Activated CD4-positive, alpha-beta T cell treated with anti-CD3 and anti-CD28 coated beads for 4 hours (primary cell): ENCODE measurements at regions not wholly inside any gene's neighbourhood (a gene's known extent, or its start where the extent isn't known, plus 50 kb on each side); places are given as distances from the start of the nearest gene placed in this dataset.

Experiments
- DNase-seq, 2 donors: peaks; one replicate each; pipeline ENCODE4 v3.0.0-alpha.2; 2020

DNA sequence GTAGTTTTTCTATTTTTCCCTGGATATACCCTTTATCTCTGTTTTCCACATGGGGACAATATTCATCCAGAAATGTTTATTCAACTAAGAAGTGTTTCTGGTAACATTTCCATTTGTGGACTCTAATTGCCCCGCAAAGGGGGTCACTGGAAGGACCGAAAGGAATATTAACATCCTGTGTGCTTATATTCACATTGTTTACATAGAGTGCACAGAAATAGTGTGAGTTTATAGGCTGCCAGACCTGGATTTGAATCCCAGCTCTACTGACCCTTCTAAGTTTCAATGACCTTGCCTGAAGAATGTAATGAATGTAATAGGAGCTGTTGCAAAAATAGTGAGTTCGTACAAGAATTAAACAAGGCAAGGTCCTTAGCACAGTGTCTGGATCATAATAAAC is 152.9 kb upstream of the NCKAP5 start:
- DNase-seq: no peak

DNA sequence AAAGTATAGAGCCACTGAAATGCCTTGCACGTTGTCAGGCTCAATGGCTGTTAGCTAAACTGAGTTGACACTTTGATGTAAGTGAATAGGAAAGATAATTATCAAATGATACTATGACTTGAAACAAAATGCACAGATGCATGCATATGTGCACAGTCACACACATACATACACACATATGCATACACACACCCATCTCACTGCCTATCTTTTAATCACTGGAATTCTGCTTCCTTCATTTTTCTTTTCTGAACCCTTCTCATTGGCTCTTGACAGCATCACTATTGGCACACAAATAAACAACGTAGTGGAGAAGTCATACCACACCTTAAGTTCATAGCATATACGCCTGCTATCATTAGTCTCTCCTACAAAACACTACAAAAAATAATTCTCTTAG is 154.9 kb upstream of the NCKAP5 start:
- DNase-seq: no peak

DNA sequence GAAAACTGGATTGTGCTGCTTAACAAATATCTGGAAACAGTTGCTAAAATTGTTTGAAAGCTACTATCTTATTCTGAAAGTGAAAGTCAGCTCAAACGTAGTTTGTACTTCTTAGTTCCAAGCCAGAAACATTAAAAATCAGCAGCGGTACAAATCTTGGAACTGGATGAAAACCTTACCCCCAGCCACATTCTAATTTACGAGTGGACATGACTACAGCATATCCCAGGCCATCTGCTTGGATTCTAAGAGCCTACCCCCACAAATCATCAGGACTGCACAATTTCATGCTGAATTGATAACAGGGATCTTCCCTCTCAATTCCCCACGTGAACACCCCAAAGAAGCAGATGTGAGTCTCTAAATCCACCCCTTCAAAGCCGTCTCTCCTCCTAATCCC is 158.7 kb upstream of the NCKAP5 start:
- DNase-seq: no peak

DNA sequence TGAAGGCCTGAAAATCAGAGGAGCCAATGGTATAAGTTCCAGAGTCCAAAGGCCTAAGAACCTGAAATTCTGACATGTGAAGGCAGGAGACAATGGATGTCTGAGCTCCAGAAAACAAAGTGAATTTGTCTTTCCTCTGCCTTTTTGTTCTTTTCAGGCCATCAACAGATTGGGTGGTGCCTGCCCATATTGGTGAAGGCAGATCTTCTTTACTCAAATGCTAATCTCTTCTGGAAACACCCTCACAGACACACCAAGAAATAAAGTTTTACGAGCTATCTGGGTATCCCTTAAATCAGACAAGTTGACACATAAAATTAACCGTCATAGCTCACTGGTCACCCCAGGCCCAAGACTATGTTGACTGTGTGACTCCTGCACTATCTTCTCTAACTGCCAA is 163.8 kb upstream of the NCKAP5 start:
- no peak for DNase-seq

DNA sequence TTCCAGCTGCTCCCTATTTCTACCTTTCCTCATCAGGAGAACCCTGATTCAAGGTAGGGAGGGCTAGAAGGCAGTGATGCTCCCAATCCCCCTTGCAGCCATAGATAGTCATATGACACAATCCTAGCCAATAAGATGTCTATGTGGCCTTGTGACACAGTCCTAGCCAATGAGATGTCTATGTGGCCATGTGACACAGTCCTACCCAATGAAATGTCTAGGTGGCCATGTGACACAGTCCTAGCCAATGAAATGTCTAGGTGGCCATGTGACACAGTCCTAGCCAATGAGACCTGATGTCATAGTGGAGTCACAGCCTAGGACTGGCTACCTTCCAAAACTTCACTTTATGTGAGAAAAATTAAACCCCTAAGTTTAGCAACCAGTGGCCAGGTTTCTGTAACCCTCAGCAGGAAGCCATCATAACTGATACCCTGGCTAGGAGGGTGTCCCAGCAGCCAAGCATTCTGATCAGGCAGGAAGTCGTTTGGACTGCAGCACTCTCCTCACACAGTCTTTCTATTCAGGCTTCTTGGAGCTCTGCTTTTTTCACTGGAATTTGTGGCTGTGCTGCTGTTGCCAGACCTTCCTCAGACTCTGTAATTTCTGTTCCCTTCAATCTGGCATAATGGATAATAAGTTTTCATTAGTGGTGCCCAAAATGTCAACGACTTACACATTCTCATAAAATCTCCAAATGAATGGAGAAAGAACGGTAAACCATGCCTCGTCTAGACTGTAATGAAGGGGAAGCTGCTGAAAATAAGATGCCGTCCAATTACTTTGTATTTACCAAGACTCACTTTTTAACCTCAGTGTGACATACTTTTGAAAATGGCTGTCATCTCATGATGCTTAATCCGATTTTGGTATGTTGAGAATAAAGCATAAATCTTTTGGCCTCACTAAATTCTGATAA is 165.0 kb upstream of the NCKAP5 start:
- no peak for DNase-seq

DNA sequence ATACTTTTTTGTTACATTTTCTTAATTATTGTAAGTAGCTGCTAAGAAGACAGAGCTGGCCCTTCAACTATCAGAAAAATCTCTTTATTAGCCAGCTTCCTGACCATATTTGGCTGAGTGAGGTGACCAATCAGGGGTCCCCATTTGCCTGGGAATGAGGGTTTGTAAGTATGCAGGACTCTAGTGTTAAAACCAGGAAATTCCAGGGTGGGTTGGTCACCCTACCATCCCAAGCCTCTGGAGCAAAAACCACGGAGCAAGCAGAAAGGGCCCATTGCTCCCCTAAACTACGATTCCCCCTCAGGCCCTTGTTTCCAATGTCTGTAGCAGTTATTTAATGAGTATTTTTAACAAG is 165.6 kb upstream of the NCKAP5 start:
- DNase-seq: no peak

DNA sequence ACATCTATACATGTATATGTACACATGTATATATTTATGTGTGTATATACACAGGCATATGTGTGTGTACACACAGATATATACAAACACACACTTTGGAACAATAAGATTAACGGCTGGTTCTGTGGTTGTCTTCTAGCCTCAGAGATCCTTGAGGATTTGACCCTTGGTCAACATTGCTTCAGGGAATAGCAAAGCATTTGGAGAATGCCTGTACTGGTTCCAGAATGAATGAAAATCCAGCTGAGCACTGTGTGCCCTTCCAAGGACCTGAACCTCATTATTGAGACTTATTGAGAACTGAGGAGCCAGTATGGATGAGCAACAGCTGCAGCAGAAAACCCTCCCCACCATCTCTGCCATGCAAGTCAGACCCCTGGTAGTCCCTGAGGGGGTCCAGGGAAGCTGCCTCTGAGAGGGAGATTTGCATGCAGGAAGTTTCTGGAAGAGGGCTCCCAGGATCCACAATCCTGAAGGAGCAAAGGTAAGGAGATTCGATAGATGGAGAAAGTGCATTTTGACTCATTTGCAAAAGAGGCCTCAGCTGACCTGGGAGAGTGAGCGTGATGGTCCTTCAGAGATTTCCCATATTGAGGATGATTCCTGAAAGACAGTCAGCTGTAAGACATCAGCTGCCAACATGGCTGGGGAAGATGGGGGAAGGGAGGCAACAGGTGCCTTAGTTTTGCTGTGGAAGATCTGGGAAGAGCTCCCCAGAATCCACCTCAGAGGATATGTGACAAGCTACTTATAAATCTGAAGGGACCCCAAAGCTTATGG is 166.6 kb upstream of the NCKAP5 start:
- no peak for DNase-seq

DNA sequence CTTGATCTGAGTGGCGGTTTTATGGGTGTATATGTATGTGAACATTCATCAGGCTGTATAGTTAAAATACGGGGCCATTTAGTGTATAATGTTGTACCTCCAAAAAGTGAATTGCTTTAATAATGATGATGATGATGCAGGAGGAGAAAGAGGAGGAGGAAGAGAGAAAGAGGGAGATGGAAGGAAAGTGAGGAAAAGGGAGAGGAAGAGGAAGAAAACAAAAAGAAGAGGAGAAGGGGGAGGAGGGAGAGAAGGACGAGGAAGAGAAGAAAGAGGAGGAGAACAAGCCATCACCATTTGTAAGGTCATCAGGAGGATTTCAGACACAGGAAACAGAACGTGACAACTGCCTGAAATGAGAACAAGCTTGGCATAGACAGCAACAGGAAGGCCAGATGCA is 168.4 kb upstream of the NCKAP5 start:
- DNase-seq: no peak

DNA sequence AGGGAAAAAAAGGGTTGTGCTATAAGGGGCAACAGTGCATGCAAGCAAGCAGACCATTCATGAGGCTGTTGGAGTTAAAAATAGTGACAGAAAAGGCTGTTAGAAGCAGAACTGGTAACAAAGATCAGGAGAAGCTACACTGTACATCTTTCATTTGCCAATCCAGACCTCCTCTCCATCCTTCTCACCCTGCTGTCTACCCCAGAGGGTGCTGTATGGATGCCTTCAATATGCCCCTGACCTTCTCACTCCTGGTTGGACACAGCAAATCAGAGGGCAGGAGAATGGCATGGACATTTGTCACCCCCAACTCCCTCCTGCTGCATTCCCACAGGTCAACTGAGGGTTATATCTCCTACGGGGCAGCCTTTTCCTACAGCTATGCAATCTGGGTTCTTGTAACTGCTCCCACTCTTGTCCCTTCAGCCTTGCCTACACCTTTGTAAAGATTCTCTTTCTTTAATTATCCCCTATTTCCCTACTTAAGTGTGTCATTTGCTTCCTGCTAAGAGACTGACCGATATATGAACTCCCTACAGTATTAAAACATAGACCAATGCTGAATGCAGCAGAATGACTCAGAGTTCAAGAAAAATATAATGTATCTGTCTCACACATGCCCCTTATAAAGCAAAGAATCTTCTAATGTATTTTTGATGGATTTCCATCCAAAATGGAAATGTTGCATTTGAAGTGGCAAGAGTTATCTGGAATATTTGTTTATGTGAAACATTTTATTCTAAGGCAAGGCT is 169.2 kb upstream of the NCKAP5 start:
- DNase-seq: no peak

DNA sequence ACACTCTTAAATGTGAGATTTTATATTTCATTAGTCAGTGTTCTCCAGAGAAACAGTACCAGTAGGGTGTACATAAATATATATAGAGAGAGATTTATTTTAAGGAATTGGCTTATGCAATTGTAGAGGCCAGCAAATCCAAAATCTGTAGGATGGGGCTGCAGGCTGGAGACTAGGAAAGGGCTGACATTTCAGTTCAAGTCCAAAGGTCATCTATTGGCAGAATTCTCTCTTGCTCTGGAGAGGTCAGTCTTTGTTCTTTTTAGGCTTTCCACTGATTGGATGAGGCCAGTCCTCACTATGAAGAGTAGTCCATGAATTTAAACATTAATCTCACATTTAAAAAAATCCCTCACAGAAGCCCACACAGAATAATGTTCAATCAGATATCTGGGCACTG is 170.8 kb upstream of the NCKAP5 start:
- no peak for DNase-seq

DNA sequence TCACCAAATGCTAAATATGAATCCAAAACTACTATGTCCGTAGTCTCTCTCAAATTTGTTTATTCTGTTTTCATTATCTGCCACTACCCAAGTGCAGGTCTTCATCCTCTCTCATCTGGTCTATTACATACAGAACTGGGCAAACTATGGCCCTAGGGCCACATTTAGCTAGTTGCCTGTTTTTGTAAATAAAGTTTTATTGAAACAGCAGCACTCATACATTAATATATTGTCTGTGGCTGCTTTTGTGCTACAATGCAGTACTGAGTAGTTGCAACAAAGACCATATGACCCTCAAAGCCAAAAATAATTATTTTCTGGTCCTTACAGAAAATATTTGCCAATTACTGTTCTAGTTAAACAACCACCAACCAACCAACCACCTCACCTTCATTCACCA is 172.2 kb upstream of the NCKAP5 start:
- no peak for DNase-seq

DNA sequence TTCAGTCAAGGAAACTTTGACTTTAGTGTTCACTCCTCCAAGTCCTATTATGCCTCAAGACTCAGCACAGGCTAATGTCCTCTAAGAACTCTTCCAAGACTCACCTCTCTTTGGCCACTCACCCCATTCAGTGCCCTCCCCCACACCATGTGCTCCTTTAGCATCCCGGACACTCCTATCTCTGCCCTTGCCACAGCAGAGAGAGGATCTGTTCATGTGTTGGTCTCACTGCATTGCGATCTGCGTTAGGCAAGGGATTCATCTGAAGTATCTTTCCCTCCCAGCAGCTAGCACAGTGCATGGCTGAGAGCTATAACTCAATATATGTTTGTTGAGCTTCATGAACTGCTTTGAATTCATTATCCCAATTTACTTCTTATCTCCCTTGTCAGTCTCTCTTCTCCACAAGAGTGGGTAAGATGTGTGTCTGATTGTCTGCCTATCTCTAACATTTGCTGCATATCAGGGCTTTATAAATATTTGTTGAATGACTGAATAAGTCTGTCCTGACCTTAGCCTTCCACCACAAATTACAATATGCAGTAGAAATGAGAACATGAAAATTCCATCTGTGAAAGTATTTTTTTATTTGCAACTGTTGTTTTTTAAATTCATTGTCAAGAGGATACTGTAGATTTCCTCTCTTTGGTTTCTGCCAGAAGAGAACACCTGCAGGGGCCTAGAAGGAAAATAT is 179.9 kb upstream of the NCKAP5 start:
- no peak for DNase-seq

DNA sequence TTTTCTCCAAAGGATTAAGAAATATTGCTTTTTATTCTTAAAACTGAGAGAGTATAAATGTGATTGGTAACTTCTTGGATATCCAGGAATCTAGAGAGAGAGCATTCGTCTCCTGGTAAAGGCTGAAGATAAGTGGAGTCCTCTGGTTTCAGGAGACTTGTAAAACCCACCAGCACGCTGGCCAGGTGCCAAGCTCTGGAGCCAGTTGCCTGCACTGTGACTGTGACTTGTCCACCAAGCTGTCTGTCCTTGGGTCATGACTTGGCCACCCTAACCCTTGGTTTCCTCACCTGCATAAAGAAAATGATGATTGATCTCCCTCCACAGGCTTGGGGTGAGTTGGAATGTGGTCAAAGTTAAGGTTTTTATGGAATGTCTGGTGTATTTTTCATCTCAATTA is 185.4 kb upstream of the NCKAP5 start:
- DNase-seq: no peak

DNA sequence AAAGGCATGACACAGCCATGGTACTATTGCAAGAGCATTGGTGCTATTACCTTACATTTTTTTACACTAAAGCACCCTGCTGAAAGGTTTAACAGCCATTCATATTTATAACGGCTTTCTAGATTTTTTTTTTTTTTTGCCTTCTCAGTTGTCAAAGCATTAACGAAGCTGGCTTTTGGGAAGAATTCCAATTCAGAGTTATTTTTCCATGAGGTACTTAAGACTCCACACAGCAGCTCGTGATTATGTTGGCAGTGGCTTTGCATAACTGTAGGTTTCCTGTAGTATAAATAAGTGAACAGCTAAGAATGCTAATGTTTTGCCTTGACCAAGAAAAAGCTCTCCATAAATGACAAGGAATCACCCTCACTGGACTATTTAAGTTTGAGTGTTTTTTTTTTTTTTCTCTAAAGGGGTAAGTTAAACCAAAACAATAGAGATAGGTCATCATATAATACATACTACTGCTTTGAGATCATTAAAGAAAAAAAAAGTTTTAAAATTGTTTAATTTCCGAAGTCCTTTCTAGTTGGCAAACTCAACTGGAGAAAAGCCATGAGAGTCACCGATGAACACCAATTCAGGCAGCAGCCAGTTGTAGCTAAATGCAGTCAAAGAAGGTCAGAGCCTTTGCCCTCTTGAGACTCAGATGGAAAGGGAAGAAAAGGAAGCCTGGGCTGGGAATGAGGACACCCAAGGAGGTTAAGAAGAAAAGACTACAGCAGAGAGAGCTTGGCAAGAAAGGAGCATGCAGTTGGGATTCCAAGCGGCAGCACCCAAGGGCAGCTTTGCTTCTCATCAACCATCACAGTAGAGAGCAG is 187.4 kb upstream of the NCKAP5 start:
- DNase-seq: no peak

DNA sequence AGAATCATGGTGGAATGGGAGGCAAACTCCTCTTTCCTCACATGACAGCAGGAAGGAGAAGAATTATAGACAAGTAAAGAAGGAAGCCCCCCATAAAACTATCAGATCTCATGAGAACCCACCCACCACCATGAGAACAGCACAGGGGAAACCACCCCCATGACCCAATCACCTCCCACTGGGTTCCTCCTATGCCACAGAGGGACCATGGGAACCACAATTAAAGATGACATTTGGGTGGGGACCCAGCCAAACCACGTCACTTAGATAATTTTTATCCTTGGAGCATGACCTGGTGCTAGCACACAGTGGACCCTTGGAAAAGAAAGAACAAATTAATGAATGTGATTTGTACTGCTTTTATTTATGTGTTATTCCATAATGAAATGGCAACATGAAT is 188.6 kb upstream of the NCKAP5 start:
- DNase-seq: no peak

DNA sequence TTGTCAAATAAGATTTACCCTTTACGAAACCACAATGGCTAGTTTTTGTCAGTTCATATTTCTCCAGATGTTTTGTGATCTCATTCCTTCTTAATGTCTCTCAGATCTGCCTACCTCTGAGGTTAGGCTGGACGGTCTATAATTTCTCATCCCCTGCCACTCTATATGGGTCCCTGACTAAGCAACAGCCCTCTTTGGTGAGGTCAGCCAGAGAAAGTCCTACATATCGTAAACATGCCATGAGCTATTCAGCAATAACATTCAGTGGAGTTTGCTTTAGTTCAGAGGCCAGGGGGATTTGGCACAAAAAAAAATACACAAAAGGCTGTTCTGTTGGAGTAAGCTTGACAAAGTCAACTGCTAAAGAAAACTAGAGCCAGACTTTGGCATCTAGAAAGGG is 192.1 kb upstream of the NCKAP5 start:
- DNase-seq: no peak

DNA sequence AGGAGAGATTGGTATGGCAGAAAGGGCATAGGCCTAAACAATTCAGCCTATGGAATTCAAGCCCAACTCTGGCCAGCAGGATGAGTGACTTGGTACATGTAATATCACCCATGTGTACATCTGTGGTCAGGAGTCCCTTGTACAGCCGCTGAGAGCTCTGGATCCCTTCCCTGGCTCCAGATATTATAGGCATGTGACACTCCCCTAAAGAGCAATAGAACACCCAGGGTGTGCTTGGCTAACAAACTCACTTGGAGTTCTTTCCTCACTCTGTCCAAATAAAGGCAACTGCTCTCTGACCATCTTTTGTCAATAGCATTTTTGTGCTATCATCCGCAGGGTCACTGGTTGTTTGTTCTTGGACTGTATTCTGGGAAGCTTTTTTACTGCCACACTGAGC is 197.4 kb upstream of the NCKAP5 start:
- no peak for DNase-seq

DNA sequence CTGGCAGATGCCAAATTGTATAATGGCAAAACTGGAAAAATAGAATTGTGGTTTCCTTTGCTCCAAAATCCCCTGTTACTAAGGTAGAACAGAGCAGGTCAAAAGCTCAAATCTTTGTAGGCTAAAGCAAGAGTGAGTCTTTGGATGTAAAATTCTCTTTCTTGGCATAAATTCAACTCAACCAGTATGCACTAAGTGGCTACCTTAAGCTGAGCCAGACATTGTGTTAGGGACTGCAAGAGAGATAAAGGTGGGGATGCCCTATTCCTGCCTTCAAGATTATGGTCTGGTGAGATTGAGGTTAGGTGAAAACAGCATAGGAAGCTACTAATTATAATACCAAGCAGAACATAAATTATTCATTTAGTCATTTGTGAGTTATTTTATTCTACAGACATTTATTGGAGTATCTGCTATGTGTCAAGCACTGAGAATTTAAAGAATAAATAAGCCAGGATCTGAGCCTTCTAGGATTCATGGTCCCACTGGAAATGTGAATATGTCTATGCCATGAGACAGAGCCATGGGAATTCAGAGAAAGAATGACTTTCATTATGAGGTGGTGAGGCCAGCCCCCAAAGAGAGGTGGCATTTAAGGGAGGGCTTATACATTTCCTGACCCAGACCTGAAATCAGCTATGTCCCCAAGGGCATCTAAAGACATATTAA is 198.0 kb upstream of the NCKAP5 start:
- DNase-seq: no peak

DNA sequence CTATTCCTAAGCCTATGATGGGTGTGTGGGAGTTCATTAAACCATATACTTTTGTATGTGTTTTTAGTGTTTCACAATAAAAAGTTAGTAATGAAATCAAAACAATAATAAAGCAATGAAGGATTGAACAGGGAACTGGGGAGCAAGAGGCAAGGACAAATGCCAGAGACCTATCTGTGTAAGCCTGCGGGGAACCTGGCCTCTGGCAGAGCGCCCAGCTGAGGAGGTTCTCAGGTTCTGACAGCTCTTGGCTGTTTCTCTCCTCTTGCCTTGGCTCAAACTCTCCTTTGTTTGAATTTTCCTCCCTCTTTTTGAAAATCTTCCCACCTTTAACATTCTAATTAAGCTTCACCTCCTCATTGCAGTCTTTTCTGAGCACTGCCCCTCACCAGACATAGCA is 200.0 kb upstream of the NCKAP5 start:
- no peak for DNase-seq

DNA sequence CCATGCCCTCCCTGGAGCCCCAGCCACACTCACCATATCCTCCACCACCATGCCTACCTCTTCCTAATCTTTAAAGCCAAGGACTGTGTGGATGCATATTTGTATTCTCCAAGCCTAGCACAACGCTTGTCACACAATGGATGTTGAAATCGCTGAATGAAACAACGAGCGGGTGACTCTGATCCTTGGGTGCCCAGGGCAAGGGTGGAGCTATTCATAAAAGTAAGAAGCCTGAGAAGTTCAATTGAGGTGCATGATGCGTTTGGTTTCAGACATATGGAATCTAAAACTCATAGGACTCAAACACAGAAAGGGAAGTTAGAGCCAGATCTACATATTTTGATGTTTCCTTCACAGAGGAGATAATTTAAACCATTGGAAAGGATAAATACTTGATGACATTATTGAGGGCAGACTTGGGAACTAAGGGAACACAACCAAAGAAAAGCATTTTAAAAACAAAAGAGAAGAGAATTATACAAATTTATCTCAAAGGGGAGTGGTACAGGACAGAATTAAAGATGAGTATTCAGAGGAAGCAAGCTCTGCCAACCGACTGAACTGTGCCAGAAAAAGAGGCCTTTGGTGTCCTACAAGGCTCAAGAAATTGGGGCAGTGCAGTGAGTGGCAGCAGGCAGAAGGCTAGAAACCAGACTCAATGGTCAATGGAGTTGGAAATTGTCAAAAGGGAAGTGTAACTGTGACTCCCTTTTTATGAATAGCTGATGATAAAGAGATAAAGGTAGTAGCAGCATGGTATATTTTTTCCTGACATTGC is 200.6 kb upstream of the NCKAP5 start:
- DNase-seq: no peak
